Stimulated activated CD4-positive, alpha-beta T cell treated with anti-CD3 and anti-CD28 coated beads, Interleukin-2, amount 100 ng/mL, for 24 hours (primary cell): ENCODE measurements at regions not wholly inside any gene's neighbourhood (a gene's known extent, or its start where the extent isn't known, plus 50 kb on each side); places are given as distances from the start of the nearest gene placed in this dataset.

Experiments used
- DNase-seq, 2 donors: peaks; one replicate each; pipeline ENCODE4 v3.0.0-alpha.2; 2020

GRCh38 chr13:62997038-62997599 lies 1581.5 kb upstream of the PCDH20 start:
- DNase-seq: no peak

DNA sequence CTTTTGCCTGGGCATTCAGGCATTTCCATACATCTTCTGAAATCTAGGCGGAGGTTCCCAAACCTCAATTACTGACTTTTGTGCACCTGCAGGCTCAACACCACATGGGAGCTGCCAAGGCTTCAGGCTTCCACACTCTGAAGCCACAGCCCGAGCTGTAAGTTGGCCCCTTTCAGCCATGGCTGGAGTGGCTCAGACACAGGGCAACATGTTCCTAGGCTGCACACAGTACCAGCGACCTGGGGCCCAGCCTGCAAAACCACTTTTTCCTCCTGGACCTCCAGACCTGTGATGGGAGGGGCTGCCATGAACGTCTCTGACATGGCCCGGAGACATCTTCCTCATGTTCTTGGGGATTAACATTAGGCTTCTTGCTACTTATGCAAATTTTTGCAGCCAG lies 1558.2 kb upstream of the PCDH20 start:
- no peak for DNase-seq

GRCh38 chr13:62964522-62964921 lies 1548.9 kb upstream of the PCDH20 start:
- DNase-seq: no peak

- DNase-seq: no peak
Measured at GRCh38 chr13:62960723-62961122, 1545.1 kb upstream of the PCDH20 start.

GRCh38 chr13:62933809-62934208 lies 1518.2 kb upstream of the PCDH20 start:
- no peak for DNase-seq

GRCh38 chr13:62932256-62932883 lies 1516.7 kb upstream of the PCDH20 start:
- no peak for DNase-seq

- no peak for DNase-seq
Measured at GRCh38 chr13:62931853-62932252, 1516.2 kb upstream of the PCDH20 start.

DNA sequence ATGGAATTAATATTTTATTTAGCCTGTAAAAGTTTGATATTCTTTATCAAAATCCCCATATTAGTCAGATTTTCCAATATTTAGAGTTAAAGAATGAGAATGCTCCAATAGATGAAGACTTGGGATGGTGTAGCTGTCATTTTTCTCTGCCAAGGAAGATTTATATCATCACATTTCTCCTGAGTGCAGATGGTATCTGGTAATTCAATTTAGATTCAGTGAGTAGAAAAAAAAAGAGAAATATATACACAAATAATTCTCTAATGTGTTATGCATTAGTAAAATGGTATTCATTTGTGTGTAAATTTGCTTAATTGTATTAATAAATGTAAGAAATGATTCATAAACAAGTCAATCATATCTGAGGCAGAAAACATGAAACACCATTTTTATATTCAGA lies 1508.7 kb upstream of the PCDH20 start:
- no peak for DNase-seq

DNA sequence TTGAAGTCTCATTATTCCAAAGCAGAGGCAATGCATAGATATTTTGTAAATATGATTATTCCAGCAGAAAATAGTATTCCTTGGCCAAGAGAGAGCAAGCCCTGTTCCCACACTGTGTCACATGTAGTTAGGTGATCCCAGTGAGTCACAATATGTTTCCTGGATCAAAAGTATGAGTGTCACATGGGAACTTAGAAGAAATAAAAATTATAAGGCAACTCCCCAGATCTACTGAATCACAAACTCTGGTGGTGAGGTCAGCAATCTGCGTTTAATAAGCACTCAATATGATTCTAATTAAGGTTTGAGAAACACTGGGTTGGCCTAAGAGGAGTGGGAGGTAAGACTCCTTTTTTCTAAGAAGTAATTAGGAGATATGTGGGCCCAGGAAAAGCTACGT lies 1504.5 kb upstream of the PCDH20 start:
- DNase-seq: no peak

DNA sequence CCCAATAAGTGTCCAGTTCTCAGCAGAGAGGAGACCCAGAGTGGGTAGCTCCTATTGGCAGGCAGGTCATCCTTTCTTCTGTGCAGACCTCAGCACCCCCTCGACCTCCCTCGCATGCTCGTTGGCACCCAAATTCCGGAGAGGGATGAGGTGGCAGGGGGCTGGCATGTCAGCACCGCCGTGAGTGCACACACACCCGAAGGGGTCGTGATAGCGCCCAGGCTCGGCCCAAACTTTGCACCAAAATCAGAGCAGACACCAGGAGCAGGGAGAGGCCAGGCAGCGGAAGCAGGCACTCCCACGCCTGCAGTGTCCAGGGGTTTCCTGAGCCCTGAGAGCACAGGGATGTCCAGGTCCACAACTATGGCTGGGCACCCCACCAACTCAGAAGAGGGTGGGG lies 1503.8 kb upstream of the PCDH20 start:
- no peak for DNase-seq

DNA sequence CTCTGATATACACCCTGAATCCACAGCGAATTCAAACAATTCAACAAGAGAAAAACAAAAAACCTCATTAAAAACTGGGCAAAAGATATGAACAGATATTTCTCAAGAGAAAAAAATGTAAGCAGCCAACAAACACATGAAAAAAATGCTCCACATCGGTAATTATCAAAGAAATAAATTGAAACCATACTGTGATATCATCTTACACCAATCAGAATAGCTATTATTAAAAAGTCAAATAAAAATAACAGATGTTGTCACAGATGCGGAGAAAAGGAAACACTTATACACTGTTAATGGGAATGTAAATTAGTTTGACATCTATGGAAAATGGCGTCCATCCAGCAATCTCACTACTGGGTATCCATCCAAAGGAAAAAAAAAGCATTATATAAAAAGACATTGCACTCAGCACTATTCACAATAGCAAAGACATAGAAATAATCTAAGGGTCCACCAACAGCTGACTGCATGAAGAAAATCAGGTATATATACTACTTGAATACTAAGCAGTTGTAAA lies 1495.0 kb upstream of the PCDH20 start:
- DNase-seq: no peak

- no peak for DNase-seq
Measured at GRCh38 chr13:62908321-62908720, 1492.7 kb upstream of the PCDH20 start.

DNA sequence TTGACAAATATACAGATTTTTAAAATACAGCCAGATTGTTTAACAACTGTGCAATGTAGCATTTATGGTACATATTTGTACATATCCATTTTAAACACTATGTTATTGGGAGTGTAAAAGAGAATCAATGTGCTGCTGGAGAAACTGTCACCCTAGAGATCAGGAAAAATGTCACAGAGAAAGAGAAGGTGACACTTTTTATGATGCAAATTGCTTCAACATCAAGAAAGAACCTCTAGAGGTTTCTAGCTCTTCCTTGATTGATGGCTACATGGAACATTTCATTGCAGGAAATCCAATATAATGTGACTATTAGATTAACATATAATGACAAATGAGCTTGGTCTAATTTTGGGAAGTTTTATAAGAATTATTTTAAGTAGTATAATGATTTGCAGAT lies 1491.2 kb upstream of the PCDH20 start:
- no peak for DNase-seq

GRCh38 chr13:62906469-62906868 lies 1490.8 kb upstream of the PCDH20 start:
- no peak for DNase-seq

GRCh38 chr13:62887046-62887445 lies 1471.4 kb upstream of the PCDH20 start:
- DNase-seq: no peak

DNA sequence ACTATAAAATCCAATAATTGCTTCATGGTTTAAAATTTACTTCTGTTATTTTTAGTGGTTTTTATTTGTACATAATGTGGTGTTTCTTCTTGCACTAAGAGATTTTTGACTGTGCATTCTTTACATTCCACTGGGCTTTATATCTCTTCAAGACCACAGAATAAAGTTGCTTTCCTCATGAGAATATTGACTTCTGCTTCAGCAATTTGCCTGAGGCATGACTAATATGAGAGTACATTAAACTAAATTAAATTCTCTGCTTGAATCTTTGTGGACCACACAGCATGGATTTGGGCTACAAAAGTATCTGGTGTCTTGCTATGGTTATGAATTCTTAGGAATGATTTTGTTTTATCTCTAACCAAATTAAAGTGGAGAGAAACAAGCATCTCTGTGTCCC lies 1463.4 kb upstream of the PCDH20 start:
- no peak for DNase-seq

DNA sequence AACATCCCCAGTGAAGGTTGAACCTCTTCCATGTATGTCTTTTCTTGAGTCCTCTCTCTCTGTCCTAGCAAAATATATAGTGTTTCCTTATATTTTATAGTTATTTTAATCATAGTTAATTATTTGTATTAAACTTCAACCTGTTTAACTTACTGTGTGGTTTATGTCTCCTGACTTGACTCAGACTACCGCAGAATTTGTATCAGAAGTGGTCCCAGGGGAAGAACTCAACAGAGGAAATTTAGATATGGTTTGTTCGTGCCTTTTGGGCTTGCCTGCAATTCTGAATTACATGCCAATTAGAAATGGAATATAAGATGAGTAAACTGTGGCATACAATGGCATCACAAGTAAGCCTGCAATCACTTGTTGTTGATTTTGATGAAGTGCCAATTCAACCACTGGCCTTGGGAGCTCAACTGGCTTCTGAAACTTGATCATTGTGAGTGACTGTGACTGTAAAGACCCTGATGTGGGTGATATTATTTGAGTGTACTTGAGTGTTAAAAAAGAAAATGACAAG lies 1459.5 kb upstream of the PCDH20 start:
- no peak for DNase-seq

- DNase-seq: no peak
Measured at GRCh38 chr13:62850331-62850730, 1434.7 kb upstream of the PCDH20 start.

DNA sequence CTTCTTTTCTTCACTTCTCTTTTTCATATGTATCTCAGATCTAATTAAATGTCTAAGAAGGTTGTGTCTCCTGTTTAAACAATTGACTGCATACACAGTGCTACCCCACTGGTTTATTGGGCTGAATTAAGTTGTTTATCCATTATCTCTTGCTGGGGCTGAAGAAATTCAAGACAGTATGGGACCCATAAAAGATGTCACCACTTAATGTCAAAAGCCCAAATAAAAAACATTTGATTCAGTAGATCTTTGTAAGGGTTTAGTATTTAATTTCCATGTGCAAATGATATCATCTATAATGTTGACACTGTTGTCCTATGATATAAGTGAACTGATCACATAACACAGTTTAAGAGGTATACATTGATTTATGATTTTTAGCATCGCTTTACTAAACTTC lies 1431.9 kb upstream of the PCDH20 start:
- no peak for DNase-seq

- no peak for DNase-seq
Measured at GRCh38 chr13:62846302-62846701, 1430.7 kb upstream of the PCDH20 start.

DNA sequence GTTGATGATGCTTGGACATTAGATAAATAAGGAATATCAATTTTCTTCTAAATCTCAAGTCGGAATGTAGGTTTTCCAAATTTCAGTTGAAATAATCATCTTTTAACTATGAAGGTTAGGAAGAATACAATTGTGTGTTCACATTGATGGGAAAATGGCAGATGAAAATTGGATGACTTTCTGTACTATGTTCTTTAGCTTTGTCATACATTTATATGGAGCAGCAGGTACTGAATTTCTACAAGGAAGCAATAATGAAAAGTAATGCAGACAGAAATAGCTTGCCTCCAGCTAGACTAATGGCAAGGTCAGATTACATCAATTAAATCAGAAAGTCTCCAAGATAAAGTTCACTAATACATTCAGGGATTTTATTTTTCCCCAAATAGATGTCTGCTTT lies 1423.7 kb upstream of the PCDH20 start:
- no peak for DNase-seq

GRCh38 chr13:62838929-62839328 lies 1423.3 kb upstream of the PCDH20 start:
- no peak for DNase-seq

GRCh38 chr13:62837895-62838294 lies 1422.2 kb upstream of the PCDH20 start:
- DNase-seq: no peak

DNA sequence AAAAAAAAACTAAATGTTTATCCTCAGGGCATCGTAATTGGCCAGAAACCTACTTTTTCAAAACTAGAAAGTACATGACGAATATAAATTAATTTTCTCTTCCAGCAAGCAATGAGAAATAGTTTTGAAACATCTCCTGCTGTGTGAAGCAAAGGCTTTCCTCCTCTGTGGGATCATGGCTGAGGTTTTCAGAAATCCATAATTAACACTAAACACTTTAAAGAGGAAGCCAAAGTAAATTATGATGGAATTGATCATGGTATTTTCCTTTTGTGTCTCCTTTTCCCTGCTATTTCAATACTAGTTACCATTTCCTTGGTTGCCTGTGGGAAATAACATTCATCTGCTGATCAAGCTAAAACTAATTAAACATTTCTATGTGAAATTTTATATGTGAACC lies 1413.8 kb upstream of the PCDH20 start:
- DNase-seq: no peak

- no peak for DNase-seq
Measured at GRCh38 chr13:62799931-62800436, 1384.3 kb upstream of the PCDH20 start.
